Activated CD4-positive, alpha-beta T cell treated with anti-CD3 and anti-CD28 coated beads for 36 hours (primary cell): ENCODE measurements at regions not wholly inside any gene's neighbourhood (a gene's known extent, or its start where the extent isn't known, plus 50 kb on each side); places are given as distances from the start of the nearest gene placed in this dataset.

Experiments used
- ATAC-seq: fragments of 200-7000 bp; cut with Tn5 transposase; one replicate; pipeline ENCODE4 v1.10.0; 2021; ENCODE audit warnings: mild to moderate bottlenecking, moderate library complexity
- CTCF ChIA-PET: fragments of 350-600 bp; sonication (Branson Sonifier 250); formaldehyde crosslinking; loops from one replicate; lab custom pipeline; 2021; ENCODE audit warnings: antibody characterized with exemption; lab: Charles Lee
- POLR2A ChIA-PET: fragments of 350-600 bp; sonication (Branson Sonifier 250); formaldehyde crosslinking; loops from one replicate; lab custom pipeline; 2021; ENCODE audit warnings: antibody characterized with exemption, inconsistent platforms; lab: Charles Lee
- DNase-seq: peaks from one replicate; pipeline ENCODE4 v3.0.0-alpha.2; 2020
- H3K27ac Mint-ChIP-seq: one replicate; pipeline ENCODE4 v1.8.0; 2021; ENCODE audit warnings: mixed read lengths
- H3K27me3 Mint-ChIP-seq: one replicate; pipeline ENCODE4 v1.8.0; 2021; ENCODE audit warnings: mixed read lengths
- H3K36me3 Mint-ChIP-seq: one replicate; pipeline ENCODE4 v1.8.0; 2021; ENCODE audit warnings: low read depth, mixed read lengths
- H3K4me1 Mint-ChIP-seq: one replicate; pipeline ENCODE4 v1.8.0; 2021; ENCODE audit warnings: mixed read lengths
- H3K4me3 Mint-ChIP-seq: one replicate; pipeline ENCODE4 v1.8.0; 2021; ENCODE audit warnings: mild to moderate bottlenecking, moderate library complexity, mixed read lengths
- H3K9me3 Mint-ChIP-seq: one replicate; pipeline ENCODE4 v1.8.0; 2021; ENCODE audit warnings: low read depth, mixed read lengths
- intact Hi-C, 2 experiments: fragments of 100-400 bp; cut with DNase I in 1 of 2; cut with micrococcal nuclease in 1 of 2; formaldehyde crosslinking; loops; one replicate each; pipeline versions ENCODE4 v1.14.2 to v1.15.1; 2022 to 2024; cut with DNase I, micrococcal nuclease

- ChIA-PET CTCF (no interaction called here), POLR2A (no interaction called here)
- DNase-seq, result no peak
- Mint-ChIP-seq H3K4me1 (peaks cover 3% of the 10 kb centered on the region), H3K36me3 (no peaks in the 10 kb centered on the region), H3K27ac (no peak overlapping the region), H3K4me3 (no peak overlapping the region), H3K9me3 (no peaks in the 10 kb centered on the region), H3K27me3 (peaks cover 11% of the 10 kb centered on the region)
- ATAC-seq, result no peak
- intact Hi-C loops, result no loop called here
These were observed 225.0 kb upstream of the SMIM21 start for GRCh38 chr18:75652528-75652927.

GRCh38 chr18:75644871-75645270 is 217.4 kb upstream of the SMIM21 start:
- H3K27ac Mint-ChIP-seq, result no peak overlapping the region
- no peak for DNase-seq
- intact Hi-C loops, result no loop called here
- peaks cover 6% of the 10 kb centered on the region for H3K9me3 Mint-ChIP-seq
- CTCF ChIA-PET, result no interaction called here
- H3K4me1 Mint-ChIP-seq, result no peaks in the 10 kb centered on the region
- no peak for ATAC-seq
- H3K27me3 Mint-ChIP-seq, result peaks cover 4% of the 10 kb centered on the region
- POLR2A ChIA-PET, result no interaction called here
- H3K4me3 Mint-ChIP-seq, result no peak overlapping the region
- no peaks in the 10 kb centered on the region for H3K36me3 Mint-ChIP-seq

GRCh38 chr18:75643083-75643482 is 215.6 kb upstream of the SMIM21 start:
- H3K27ac Mint-ChIP-seq, result no peak overlapping the region
- ATAC-seq, result no peak
- DNase-seq, result no peak
- POLR2A ChIA-PET, result no interaction called here
- intact Hi-C loops, result no loop called here
- CTCF ChIA-PET, result no interaction called here
- H3K9me3 Mint-ChIP-seq, result peaks cover 6% of the 10 kb centered on the region
- H3K27me3 Mint-ChIP-seq, result peaks cover 4% of the 10 kb centered on the region
- H3K4me3 Mint-ChIP-seq, result no peak overlapping the region
- H3K36me3 Mint-ChIP-seq, result no peaks in the 10 kb centered on the region
- H3K4me1 Mint-ChIP-seq, result no peaks in the 10 kb centered on the region

GRCh38 chr18:75639472-75639831 is 211.9 kb upstream of the SMIM21 start:
- ChIA-PET POLR2A (no interaction called here), CTCF (no interaction called here)
- no peak overlapping the region for H3K4me3 Mint-ChIP-seq
- no peaks in the 10 kb centered on the region for H3K4me1 Mint-ChIP-seq
- intact Hi-C loops, result no loop called here
- H3K36me3 Mint-ChIP-seq, result no peaks in the 10 kb centered on the region
- ATAC-seq (no peak), DNase-seq (no peak)
- peaks cover 8% of the 10 kb centered on the region for H3K27me3 Mint-ChIP-seq
- no peaks in the 10 kb centered on the region for H3K9me3 Mint-ChIP-seq
- H3K27ac Mint-ChIP-seq, result no peak overlapping the region

GRCh38 chr18:75638776-75639471 is 211.4 kb upstream of the SMIM21 start:
- CTCF ChIA-PET, result no interaction called here
- Mint-ChIP-seq H3K9me3 (no peaks in the 10 kb centered on the region), H3K4me1 (no peaks in the 10 kb centered on the region), H3K4me3 (no peak overlapping the region), H3K27me3 (peaks cover 9% of the 10 kb centered on the region), H3K27ac (no peak overlapping the region), H3K36me3 (no peaks in the 10 kb centered on the region)
- intact Hi-C loops, result no loop called here
- POLR2A ChIA-PET, result no interaction called here
- ATAC-seq, result no peak
- DNase-seq, result no peak

- no peak overlapping the region for H3K27ac Mint-ChIP-seq
- POLR2A ChIA-PET, result no interaction called here
These were observed 210.8 kb upstream of the SMIM21 start for GRCh38 chr18:75638223-75638775.

GRCh38 chr18:75635096-75635495 is 207.6 kb upstream of the SMIM21 start:
- intact Hi-C loops, result no loop called here
- DNase-seq (no peak), ATAC-seq (no peak)
- Mint-ChIP-seq H3K27me3 (peaks cover 11% of the 10 kb centered on the region), H3K27ac (no peak overlapping the region), H3K36me3 (no peaks in the 10 kb centered on the region), H3K9me3 (no peaks in the 10 kb centered on the region), H3K4me1 (no peaks in the 10 kb centered on the region), H3K4me3 (no peak overlapping the region)
- CTCF ChIA-PET, result no interaction called here
- POLR2A ChIA-PET, result no interaction called here

More at GRCh38 chr18:75638223-75638775, 210.8 kb upstream of the SMIM21 start:
- no peak for DNase-seq
- no peaks in the 10 kb centered on the region for H3K9me3 Mint-ChIP-seq
- intact Hi-C loops, result no loop called here
- H3K36me3 Mint-ChIP-seq, result no peaks in the 10 kb centered on the region
- H3K27me3 Mint-ChIP-seq, result peaks cover 10% of the 10 kb centered on the region
- no peak overlapping the region for H3K4me3 Mint-ChIP-seq
- CTCF ChIA-PET, result no interaction called here
- H3K4me1 Mint-ChIP-seq, result no peaks in the 10 kb centered on the region
- ATAC-seq, result no peak

- CTCF ChIA-PET, result no interaction called here
These were observed 198.5 kb upstream of the SMIM21 start for GRCh38 chr18:75625966-75626365.

GRCh38 chr18:75624869-75625268 is 197.4 kb upstream of the SMIM21 start:
- Mint-ChIP-seq H3K27ac (no peak overlapping the region), H3K27me3 (peaks cover 14% of the 10 kb centered on the region), H3K4me1 (no peaks in the 10 kb centered on the region), H3K9me3 (no peaks in the 10 kb centered on the region), H3K4me3 (no peak overlapping the region), H3K36me3 (no peaks in the 10 kb centered on the region)
- intact Hi-C loops, result no loop called here
- ChIA-PET CTCF (no interaction called here), POLR2A (no interaction called here)
- no peak for DNase-seq
- no peak for ATAC-seq

More at GRCh38 chr18:75625966-75626365, 198.5 kb upstream of the SMIM21 start:
- Mint-ChIP-seq H3K27me3 (peaks cover 14% of the 10 kb centered on the region), H3K36me3 (no peaks in the 10 kb centered on the region), H3K4me3 (no peak overlapping the region), H3K4me1 (no peaks in the 10 kb centered on the region), H3K9me3 (no peaks in the 10 kb centered on the region), H3K27ac (no peak overlapping the region)
- intact Hi-C loops, result no loop called here
- DNase-seq (no peak), ATAC-seq (no peak)
- POLR2A ChIA-PET, result no interaction called here

- Mint-ChIP-seq H3K9me3 (no peaks in the 10 kb centered on the region), H3K4me3 (no peak overlapping the region), H3K4me1 (no peaks in the 10 kb centered on the region), H3K27me3 (peaks cover 18% of the 10 kb centered on the region), H3K27ac (no peak overlapping the region), H3K36me3 (no peaks in the 10 kb centered on the region)
- CTCF ChIA-PET, result no interaction called here
- POLR2A ChIA-PET, result no interaction called here
- ATAC-seq (no peak), DNase-seq (no peak)
- intact Hi-C loops, result no loop called here
These were observed 194.3 kb upstream of the SMIM21 start for GRCh38 chr18:75621818-75622217.

- H3K27ac Mint-ChIP-seq, result no peak overlapping the region
- intact Hi-C loops, result no loop called here
- CTCF ChIA-PET, result no interaction called here
- H3K4me3 Mint-ChIP-seq, result no peak overlapping the region
- H3K9me3 Mint-ChIP-seq, result no peaks in the 10 kb centered on the region
- H3K4me1 Mint-ChIP-seq, result no peaks in the 10 kb centered on the region
- H3K27me3 Mint-ChIP-seq, result peaks cover 16% of the 10 kb centered on the region
- no peak for DNase-seq
- no peak for ATAC-seq
- H3K36me3 Mint-ChIP-seq, result no peaks in the 10 kb centered on the region
- POLR2A ChIA-PET, result no interaction called here
These were observed 190.6 kb upstream of the SMIM21 start for GRCh38 chr18:75618146-75618545.

- Mint-ChIP-seq H3K27me3 (peaks cover 12% of the 10 kb centered on the region), H3K4me3 (no peak overlapping the region), H3K9me3 (no peaks in the 10 kb centered on the region), H3K4me1 (no peaks in the 10 kb centered on the region), H3K27ac (no peak overlapping the region), H3K36me3 (no peaks in the 10 kb centered on the region)
- POLR2A ChIA-PET, result interaction anchor here (0.6 to 0.7 kb wide), 2 partner anchors 79 to 101 kb away, joined by 3 read pairs; no protein-coding TSS in a partner anchor
- DNase-seq, result no peak
- CTCF ChIA-PET, result no interaction called here
- intact Hi-C loops, result no loop called here
- no peak for ATAC-seq
These were observed 185.0 kb upstream of the SMIM21 start for GRCh38 chr18:75612456-75612855.
